GM23248 (cell line): ENCODE measurements at regions not wholly inside any gene's neighbourhood (a gene's known extent, or its start where the extent isn't known, plus 50 kb on each side); places are given as distances from the start of the nearest gene placed in this dataset.

ENCODE experiments used
- EZH2 ChIP-seq: fragments of 200-600 bp; sonication (generic); IDR thresholded peaks from 2 replicates; pipeline ENCODE4 v1.6.1; 2018; ENCODE audit warnings: antibody characterized with exemption, mild to moderate bottlenecking; ENCODE audit not compliant: insufficient read depth, poor library complexity, severe bottlenecking
- EZH2phosphoT487 ChIP-seq: fragments of 200-600 bp; sonication (generic); IDR thresholded peaks from 2 replicates; pipeline ENCODE4 v1.6.1; 2018; ENCODE audit warnings: antibody characterized with exemption, moderate library complexity, mild to moderate bottlenecking, low read depth; ENCODE audit not compliant: insufficient read depth

DNA sequence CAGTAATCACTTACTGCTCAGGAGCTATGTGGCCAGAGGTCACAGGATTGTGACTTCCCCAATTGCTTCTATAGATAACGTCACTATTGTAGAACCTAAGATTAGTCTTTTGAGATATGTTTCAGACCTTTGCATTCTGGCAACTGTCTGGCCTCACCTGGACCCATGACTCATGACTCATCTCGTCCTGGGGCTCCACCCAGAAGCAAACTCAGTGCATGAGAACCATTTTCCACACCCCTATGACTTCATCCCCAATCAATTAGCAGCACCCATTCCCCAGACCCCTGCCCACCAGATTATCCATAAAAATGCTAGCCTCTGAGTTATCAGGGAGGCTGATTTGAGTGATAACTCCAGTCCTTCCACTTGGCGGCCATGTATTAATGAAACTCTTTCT, 186.9 kb downstream of the EMP1 start:
- TF ChIP-seq EZH2 (no peak), EZH2phosphoT487 (no peak)
